ENCODE measurements at regions not wholly inside any gene's neighbourhood (a gene's known extent, or its start where the extent isn't known, plus 50 kb on each side); places are given as distances from the start of the nearest gene placed in this dataset.
"Not testable (repeated sequence)": the region's sequence is repeated elsewhere in the genome, so short reads cannot be mapped to it uniquely, and the experiment has no call there.

GRCh38 chrX:1895583-1895982 lies 280.7 kb downstream of the ASMT start:
- FAIRE-seq, result no peak

GRCh38 chrX:1899841-1900240 lies 285.0 kb downstream of the ASMT start:
- FAIRE-seq (no peak), DNase-seq (ENCODE audit: low spot score) (no peak)

More at GRCh38 chrX:1895583-1895982, 280.7 kb downstream of the ASMT start:
- DNase-seq (ENCODE audit: low spot score), result no peak

- no peak for DNase-seq (ENCODE audit: low spot score)
- no peak for FAIRE-seq
These were observed 288.0 kb downstream of the ASMT start for GRCh38 chrX:1902901-1903235.

DNA sequence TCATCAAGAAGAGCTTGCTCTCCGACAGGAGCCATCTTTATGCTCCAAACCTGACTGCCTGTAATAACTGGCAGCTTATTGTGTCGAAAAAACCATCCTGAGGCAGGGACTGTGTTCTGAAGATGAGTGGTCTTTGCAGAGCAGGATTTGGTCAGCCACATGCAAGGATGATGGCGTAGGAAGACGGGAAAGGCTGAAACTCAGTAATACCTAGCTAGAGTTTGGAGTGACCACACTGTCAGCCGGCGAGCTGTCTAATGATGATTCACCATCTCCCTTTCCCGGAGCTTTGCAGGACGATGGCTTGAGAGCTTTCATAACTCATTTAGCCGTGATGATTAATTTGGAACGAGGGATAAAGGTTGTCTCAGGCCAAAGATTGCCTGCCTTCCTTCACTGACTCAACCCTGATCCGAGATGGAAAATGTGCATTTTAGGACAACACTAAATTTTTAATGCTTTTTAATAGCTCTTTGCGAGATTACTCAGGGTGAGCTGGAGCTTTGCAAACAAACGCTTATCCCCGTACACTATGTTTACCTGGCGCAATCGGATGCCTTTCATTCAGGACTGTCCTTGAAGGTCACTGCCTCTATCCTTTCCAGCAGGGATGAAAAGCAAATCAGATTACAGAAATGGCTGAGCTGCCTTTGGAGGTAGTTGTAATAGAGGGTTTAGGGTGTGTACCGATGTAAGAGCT lies 288.5 kb downstream of the ASMT start:
- DNase-seq (ENCODE audit: low spot score) (peak; percentile 50), FAIRE-seq (peak; percentile 68)

- FAIRE-seq (no peak), DNase-seq (ENCODE audit: low spot score) (no peak)
These were observed 289.9 kb downstream of the ASMT start for GRCh38 chrX:1904663-1905218.

- DNase-seq (ENCODE audit: low spot score) (no peak), FAIRE-seq (no peak)
These were observed 291.2 kb downstream of the ASMT start for GRCh38 chrX:1906028-1906427.

DNA sequence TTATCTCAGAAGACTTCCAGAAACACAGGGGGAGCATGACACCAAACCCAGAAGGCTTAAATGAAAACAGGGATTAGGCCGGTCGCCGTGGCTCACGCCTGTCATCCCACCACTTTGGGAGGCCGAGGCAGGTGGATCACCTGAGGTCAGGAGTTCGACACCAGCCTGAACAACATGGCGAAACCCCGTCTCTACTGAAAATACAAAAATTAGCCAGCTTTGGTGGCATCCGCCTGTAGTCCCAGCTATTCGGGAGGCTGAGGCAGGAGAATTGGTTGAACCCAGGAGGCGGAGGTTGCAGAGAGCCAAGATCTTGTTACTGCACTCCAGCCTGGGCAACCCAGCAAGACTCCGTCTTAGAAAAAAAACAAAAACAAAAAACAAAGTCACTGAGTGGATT lies 294.1 kb downstream of the ASMT start:
- FAIRE-seq; DNase-seq (ENCODE audit: low spot score): not testable (repeated sequence)

GRCh38 chrX:1909419-1910206 lies 294.8 kb downstream of the ASMT start:
- no peak for DNase-seq (ENCODE audit: low spot score)
- no peak for FAIRE-seq

DNA sequence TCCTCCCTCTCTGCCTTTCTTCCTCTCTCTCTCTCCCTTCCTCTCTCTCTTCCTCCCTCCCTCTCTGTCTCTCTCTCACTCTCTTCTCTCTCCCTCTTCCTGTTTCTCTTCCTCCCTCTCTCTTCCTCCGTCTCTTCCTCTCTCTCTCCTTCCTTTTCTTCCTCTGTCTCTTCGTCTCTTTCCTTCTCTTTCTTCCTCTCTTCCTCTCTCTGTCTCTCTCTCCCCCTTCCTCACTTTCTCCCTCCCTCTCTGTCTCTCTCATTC lies 295.3 kb downstream of the ASMT start:
- FAIRE-seq (no peak), DNase-seq (ENCODE audit: low spot score) (no peak)

DNA sequence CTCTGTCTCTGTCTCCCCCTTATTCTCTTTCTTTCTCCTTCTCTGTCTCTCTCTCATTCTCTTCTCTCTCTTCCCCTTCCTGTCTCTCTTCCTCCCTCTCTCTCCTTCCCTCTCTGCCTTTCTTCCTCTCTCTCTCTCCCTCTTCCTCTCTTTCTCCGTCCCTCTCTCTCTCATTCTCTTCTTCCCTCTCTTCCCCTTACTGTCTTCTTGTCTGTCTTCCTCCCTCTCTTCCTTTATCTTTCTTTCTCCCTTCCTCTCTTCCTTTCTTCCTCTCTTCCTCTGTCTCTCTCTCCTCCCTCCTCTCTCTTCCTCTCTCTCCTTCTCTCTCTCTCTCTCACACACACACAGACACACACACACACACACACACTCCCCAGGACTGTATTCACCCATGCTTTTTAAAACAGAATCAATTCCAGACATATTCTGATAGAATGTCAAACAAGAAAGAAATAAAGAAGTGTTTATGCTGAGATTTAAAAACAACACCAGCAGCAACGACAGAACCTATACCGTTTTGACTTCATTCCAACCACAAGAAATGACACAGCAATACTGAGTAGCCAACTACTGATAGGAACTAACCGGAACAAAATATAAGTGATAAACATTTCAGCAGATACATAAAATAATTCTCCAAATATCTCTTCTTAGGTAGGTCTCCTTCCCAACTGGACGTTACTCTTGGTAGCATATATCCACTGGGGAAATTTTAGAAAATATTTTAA lies 296.7 kb downstream of the ASMT start:
- FAIRE-seq (no peak), DNase-seq (ENCODE audit: low spot score) (no peak)

- no peak for FAIRE-seq
These were observed 297.3 kb downstream of the ASMT start for GRCh38 chrX:1912193-1912592.

GRCh38 chrX:1914606-1915365 lies 299.9 kb downstream of the ASMT start:
- no peak for DNase-seq (ENCODE audit: low spot score)
- FAIRE-seq, result no peak

More at GRCh38 chrX:1912193-1912592, 297.3 kb downstream of the ASMT start:
- no peak for DNase-seq (ENCODE audit: low spot score)

GRCh38 chrX:1918780-1919179 lies 303.9 kb downstream of the ASMT start:
- DNase-seq (ENCODE audit: low spot score) (no peak), FAIRE-seq (no peak)

DNA sequence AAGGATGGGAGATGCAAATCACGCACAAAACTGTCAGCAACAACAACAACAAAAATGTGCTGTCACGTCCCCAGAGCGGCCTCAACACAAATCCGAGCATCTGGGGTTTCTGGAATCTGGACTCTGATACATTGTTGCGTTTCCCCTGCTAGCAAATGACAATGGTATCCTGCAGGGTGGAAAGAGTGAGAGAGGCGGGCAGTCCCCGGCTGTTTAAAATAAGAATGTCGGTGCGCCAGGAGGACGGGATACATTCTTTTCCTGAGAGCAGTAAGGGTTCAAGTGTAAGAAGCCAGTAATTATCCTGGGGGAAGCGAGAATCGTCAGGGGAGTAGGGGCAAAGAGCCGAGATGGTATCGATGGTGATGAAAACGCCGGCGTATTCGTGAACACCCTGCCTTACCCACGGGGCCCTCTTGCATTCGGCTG lies 310.2 kb downstream of the ASMT start:
- FAIRE-seq (no peak), DNase-seq (ENCODE audit: low spot score) (no peak)

- no peak for DNase-seq (ENCODE audit: low spot score)
- FAIRE-seq, result no peak
These were observed 313.9 kb downstream of the ASMT start for GRCh38 chrX:1928805-1929204.

DNA sequence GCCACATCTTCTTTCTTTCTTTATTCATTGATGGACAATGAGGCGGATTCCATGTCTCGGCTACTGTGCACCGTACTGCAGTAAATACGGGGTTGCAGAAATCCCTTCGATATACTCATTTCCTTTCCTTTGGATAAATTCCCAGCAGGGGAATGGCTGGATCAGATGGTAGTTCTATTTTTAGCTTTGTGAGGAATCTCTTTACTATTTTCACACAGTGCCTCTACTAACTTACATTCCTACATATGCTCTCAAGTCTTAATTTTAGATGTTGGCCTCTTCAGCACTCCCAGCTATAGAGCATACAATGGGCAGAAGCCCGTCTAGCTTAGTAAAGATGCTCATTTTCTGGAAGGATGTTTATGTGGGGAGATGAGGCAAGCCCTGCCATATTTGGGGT lies 317.4 kb downstream of the ASMT start:
- DNase-seq (ENCODE audit: low spot score), result peak; percentile 68
- peak; percentile 59 for FAIRE-seq

DNA sequence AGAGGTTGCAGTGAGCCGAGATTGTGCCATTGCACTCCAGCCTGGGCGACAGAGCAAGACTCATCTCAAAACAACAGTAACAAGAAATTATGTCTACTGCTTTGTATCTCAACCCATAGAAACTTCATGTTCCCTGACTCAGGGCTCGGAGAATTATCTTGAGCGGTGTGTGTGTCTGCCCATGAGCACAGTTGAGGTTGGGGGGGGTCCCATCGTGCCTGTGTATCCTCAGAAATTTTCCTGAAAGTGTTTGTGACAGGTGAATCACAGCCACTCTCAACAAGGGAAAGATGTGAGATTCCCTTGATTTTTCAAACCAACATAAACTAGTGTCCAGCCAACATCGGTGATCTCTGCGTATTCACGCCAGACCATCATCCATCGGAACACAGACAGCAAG lies 319.1 kb downstream of the ASMT start:
- no peak for FAIRE-seq
- DNase-seq (ENCODE audit: low spot score), result no peak

- no peak for FAIRE-seq
- no peak for DNase-seq (ENCODE audit: low spot score)
These were observed 320.9 kb downstream of the ASMT start for GRCh38 chrX:1935805-1936204.

DNA sequence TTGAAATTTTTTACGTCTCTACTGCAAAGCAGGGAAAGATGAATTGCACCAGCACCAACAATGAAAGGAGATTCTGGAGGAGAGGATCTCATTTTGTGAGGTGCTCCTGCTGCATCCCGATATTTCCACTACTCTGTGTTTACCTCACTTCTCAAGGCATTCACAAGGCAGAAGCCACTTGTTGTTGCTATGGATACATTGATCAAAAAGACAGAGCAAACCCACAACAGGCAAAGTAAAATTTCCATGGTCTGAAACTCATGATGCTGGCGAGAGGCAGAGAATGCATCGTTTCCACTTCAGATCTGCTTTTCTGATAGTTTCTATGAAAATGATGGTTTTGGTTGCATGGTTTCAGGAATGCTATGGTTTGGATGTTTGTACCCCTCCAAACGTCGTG lies 323.3 kb downstream of the ASMT start:
- DNase-seq (ENCODE audit: low spot score) (no peak), FAIRE-seq (no peak)

- FAIRE-seq, result no peak
- no peak for DNase-seq (ENCODE audit: low spot score)
These were observed 326.5 kb downstream of the ASMT start for GRCh38 chrX:1941321-1941720.

DNA sequence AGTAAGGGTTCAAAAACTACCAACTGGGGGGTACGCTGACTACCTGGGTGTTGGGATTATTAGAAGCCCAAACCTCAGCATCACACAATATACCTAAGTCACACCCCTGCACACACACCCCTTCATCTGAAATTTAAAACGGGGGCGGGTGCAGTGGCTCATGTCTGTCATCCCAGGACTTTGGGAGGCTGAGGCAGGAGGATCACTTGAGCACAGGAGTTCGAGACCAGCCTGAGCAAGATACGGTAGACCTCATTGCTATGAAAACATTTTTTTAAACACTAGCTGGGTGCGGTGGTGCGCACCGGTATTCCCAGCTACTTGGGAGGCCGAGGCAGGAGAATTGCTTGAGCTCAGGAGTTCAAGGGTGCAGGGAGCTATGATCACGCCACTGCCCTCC lies 331.0 kb downstream of the ASMT start:
- no peak for DNase-seq (ENCODE audit: low spot score)
- FAIRE-seq, result no peak

DNA sequence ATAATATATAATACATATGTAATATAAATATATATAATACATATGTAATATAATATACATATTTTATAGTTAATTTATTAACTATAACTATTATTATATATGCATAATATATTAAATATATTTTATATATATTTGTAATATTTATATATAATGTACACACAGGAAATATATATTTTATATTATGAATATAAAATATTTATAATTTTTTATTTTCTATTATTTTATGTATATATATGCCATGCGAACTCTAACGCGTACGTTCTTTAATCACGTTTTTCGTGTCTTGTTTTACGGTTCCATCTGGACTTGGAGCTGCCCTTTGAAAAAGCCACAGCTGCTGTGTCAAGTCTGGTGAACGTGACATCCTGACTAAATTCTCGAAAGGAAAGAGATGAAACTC lies 332.1 kb downstream of the ASMT start:
- FAIRE-seq, result no peak
- DNase-seq (ENCODE audit: low spot score), result no peak
